Naive thymus-derived CD4-positive, alpha-beta T cell (primary cell): ENCODE measurements at regions not wholly inside any gene's neighbourhood (a gene's known extent, or its start where the extent isn't known, plus 50 kb on each side); places are given as distances from the start of the nearest gene placed in this dataset.
"Not testable (repeated sequence)": the region's sequence is repeated elsewhere in the genome, so short reads cannot be mapped to it uniquely, and the experiment has no call there.

Experiments
- ATAC-seq: fragments of 150-1000 bp; cut with Tn5 transposase; 2 replicates; pipeline ENCODE4 v1.10.0; 2021; ENCODE audit warnings: mild to moderate bottlenecking, moderate library complexity
- CTCF ChIA-PET: fragments of 350-600 bp; sonication (Branson Sonifier 250); formaldehyde crosslinking; loops from one replicate; lab custom pipeline; 2021; ENCODE audit warnings: antibody characterized with exemption; lab: Charles Lee
- POLR2A ChIA-PET: fragments of 350-600 bp; sonication (Branson Sonifier 250); formaldehyde crosslinking; loops from one replicate; lab custom pipeline; 2021; ENCODE audit warnings: antibody characterized with exemption, inconsistent platforms; lab: Charles Lee
- DNase-seq, 9 donors: peaks; one replicate each; pipeline versions ENCODE4 v3.0.0 to v3.0.0-alpha.2; 2020 to 2022; ENCODE audit warnings: mixed read lengths in 1 of 9
- H3K27ac ChIP-seq: one replicate; pipeline ENCODE4 v1.7.0; 2013; ENCODE audit warnings: mild to moderate bottlenecking, low read depth, low read length, moderate library complexity
- H3K27me3 ChIP-seq, 2 donors: one replicate each; pipeline ENCODE4 v1.7.0; 2013; ENCODE audit warnings: low read length in 2 of 2, mild to moderate bottlenecking in 2 of 2, moderate library complexity in 2 of 2; ENCODE audit not compliant: control insufficient read depth in 2 of 2, insufficient read depth in 2 of 2
- H3K36me3 ChIP-seq, 3 experiments: 1 replicate in 2 of 3; 2 replicates in 1 of 3; pipeline ENCODE4 v1.7.0; 2013; ENCODE audit warnings: low read length in 3 of 3, mild to moderate bottlenecking in 3 of 3, moderate library complexity in 1 of 3; ENCODE audit not compliant: insufficient read depth in 3 of 3, control insufficient read depth in 2 of 3
- H3K4me1 ChIP-seq, 2 donors: one replicate each; pipeline ENCODE4 v1.7.0; 2013; ENCODE audit warnings: low read length in 2 of 2, mild to moderate bottlenecking in 2 of 2, moderate library complexity in 1 of 2; ENCODE audit not compliant: control insufficient read depth in 2 of 2, insufficient read depth in 2 of 2
- H3K4me3 ChIP-seq: 2 replicates; pipeline ENCODE4 v1.7.0; 2013; ENCODE audit warnings: mild to moderate bottlenecking, low read length
- H3K9me3 ChIP-seq, 3 experiments: 1 replicate in 2 of 3; 2 replicates in 1 of 3; pipeline ENCODE4 v1.7.0; 2013; ENCODE audit warnings: low read length in 3 of 3; ENCODE audit not compliant: control insufficient read depth in 2 of 3
- H3K27ac Mint-ChIP-seq, 9 donors: one replicate each; pipeline ENCODE4 v1.8.0; 2020 to 2022; ENCODE audit warnings: mixed read lengths in 9 of 9, mild to moderate bottlenecking in 8 of 9, moderate library complexity in 5 of 9, inconsistent platforms in 2 of 9
- H3K27me3 Mint-ChIP-seq, 5 donors: one replicate each; pipeline ENCODE4 v1.8.0; 2021 to 2022; ENCODE audit warnings: mixed read lengths in 5 of 5, mild to moderate bottlenecking in 1 of 5
- H3K36me3 Mint-ChIP-seq, 5 donors: one replicate each; pipeline ENCODE4 v1.8.0; 2020 to 2022; ENCODE audit warnings: mixed read lengths in 5 of 5, mild to moderate bottlenecking in 3 of 5, inconsistent platforms in 1 of 5
- H3K4me1 Mint-ChIP-seq, 7 donors: one replicate each; pipeline ENCODE4 v1.8.0; 2020 to 2022; ENCODE audit warnings: mixed read lengths in 7 of 7, mild to moderate bottlenecking in 3 of 7, inconsistent platforms in 1 of 7
- H3K4me3 Mint-ChIP-seq, 10 donors: one replicate each; pipeline ENCODE4 v1.8.0; 2020 to 2022; ENCODE audit warnings: mild to moderate bottlenecking in 10 of 10, mixed read lengths in 10 of 10, moderate library complexity in 6 of 10, inconsistent platforms in 2 of 10
- H3K9me3 Mint-ChIP-seq, 11 donors: one replicate each; pipeline ENCODE4 v1.8.0; 2020 to 2022; ENCODE audit warnings: mixed read lengths in 11 of 11, mild to moderate bottlenecking in 4 of 11, inconsistent platforms in 1 of 11, moderate library complexity in 1 of 11
- intact Hi-C, 2 donors: fragments of 100-400 bp; cut with micrococcal nuclease; formaldehyde crosslinking; loops; one replicate each; pipeline ENCODE4 v1.15.1; 2023

DNA sequence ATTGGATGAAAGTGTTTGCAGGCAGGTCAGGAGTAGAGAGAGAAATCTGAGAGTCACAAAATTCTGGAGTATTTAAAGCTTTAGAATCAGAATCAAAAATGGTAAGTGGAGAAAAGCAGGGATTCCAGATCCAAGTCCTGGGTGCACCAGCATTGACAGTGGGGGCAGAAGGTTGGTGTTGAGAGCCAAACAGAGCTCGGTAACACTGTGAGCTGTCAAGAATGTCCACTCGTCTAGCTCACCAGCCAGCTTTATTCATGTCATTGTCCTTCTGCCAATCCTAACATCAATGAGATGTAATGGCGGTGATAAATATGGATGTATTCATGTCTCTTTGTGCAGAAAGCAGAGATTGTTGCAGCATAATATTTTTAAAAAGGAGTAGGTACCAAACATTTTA, 128.8 kb downstream of the KLF6 start:
- Histone ChIP-seq H3K9me3 (no peaks in the 10 kb centered on the region), H3K4me1 (peaks cover 0 to 5% of the 10 kb centered on the region in 2 donors), H3K36me3 (no peaks in the 10 kb centered on the region), H3K27me3 (no peaks in the 10 kb centered on the region), H3K27ac (no peak overlapping the region), H3K4me3 (no peak overlapping the region)
- peaks cover 15 to 27% (median 17%) of the 10 kb centered on the region in 5 donors for H3K27me3 Mint-ChIP-seq
- ChIA-PET POLR2A (interaction anchor here (1.2 kb wide), 1 partner anchor 10 kb away, joined by 4 read pairs; no protein-coding TSS in a partner anchor), CTCF (no interaction called here)
- H3K27ac Mint-ChIP-seq = peak overlapping the region in 1 of 9 donors; percentile 65
- H3K9me3 Mint-ChIP-seq = peaks cover 0 to 4% (median 0%) of the 10 kb centered on the region in 11 donors
- intact Hi-C loops = no loop called here
- no peak for ATAC-seq
- DNase-seq = no peak
- peaks cover 19 to 32% (median 22%) of the 10 kb centered on the region in 7 donors for H3K4me1 Mint-ChIP-seq
- no peak overlapping the region for H3K4me3 Mint-ChIP-seq
- peaks cover 0 to 7% (median 0%) of the 10 kb centered on the region in 5 donors for H3K36me3 Mint-ChIP-seq

DNA sequence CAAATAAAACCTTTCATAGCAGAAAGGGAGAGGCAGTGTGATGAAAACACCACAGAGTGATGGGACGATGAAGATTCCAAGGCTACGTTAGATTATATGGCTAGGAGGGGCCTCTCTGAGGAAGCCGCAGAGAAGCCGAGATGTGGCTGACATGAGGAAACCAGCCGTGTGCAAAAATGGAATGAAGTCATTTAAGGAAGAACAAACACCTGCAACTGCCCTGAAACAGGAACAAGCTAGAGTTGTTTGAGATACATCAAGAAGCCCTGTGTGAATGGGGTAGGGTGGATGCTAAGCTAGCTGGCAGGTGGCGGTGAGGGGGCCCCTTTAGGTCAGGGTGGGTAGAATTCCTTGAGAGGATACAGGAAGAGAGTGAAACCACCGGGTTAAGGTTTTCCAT, 129.5 kb downstream of the KLF6 start:
- DNase-seq = peak in 3 of 9 donors; percentile 3 to 30 (median 25)
- Histone ChIP-seq H3K9me3 (no peaks in the 10 kb centered on the region), H3K36me3 (no peaks in the 10 kb centered on the region), H3K4me1 (peaks cover 0 to 5% of the 10 kb centered on the region in 2 donors), H3K27me3 (no peaks in the 10 kb centered on the region), H3K4me3 (no peak overlapping the region), H3K27ac (no peak overlapping the region)
- Mint-ChIP-seq H3K36me3 (peaks cover 0 to 6% (median 0%) of the 10 kb centered on the region in 5 donors), H3K27me3 (peaks cover 15 to 29% (median 17%) of the 10 kb centered on the region in 5 donors), H3K4me3 (peak overlapping the region in 8 of 10 donors; percentile 3 to 42 (median 24)), H3K9me3 (peaks cover 0 to under 1% (median 0%) of the 10 kb centered on the region in 11 donors), H3K4me1 (peaks cover 19 to 32% (median 22%) of the 10 kb centered on the region in 7 donors), H3K27ac (peak overlapping the region in 5 of 9 donors; percentile 10 to 65 (median 20))
- CTCF ChIA-PET = no interaction called here
- POLR2A ChIA-PET = interaction anchor here (1.2 kb wide), 1 partner anchor 11 kb away, joined by 4 read pairs; no protein-coding TSS in a partner anchor
- peak; percentile 73 for ATAC-seq
- intact Hi-C loops = no loop called here

DNA sequence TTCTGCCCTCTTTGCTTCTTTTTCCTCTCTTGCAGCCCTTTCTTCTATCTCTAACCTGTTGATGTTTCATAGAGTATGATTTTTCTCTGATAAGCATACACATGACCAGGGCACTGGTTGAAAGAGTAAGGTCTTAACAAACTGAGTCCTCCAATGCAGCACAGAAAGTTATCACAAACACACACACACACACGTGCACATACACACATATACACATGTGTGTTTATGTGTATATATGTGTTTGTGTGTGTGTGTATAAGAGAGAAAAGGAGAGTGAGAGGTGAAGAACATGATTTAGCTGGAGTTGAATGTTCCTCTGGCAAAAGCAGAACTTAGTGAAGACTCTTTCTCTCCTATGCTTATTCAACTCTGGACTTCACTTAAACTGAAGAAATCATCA, 130.0 kb downstream of the KLF6 start:
- H3K36me3 Mint-ChIP-seq = peaks cover 0 to 3% (median 0%) of the 10 kb centered on the region in 5 donors
- Histone ChIP-seq H3K4me3 (no peak overlapping the region), H3K36me3 (no peaks in the 10 kb centered on the region), H3K27ac (no peak overlapping the region), H3K27me3 (no peaks in the 10 kb centered on the region), H3K4me1 (peaks cover 0 to 5% of the 10 kb centered on the region in 2 donors), H3K9me3 (no peaks in the 10 kb centered on the region)
- peaks cover 15 to 35% (median 17%) of the 10 kb centered on the region in 5 donors for H3K27me3 Mint-ChIP-seq
- peak overlapping the region in 4 of 10 donors; percentile 20 to 42 (median 30) for H3K4me3 Mint-ChIP-seq
- intact Hi-C loops = no loop called here
- POLR2A ChIA-PET = no interaction called here
- CTCF ChIA-PET = no interaction called here
- peaks cover 19 to 30% (median 22%) of the 10 kb centered on the region in 7 donors for H3K4me1 Mint-ChIP-seq
- peak; percentile 29 for ATAC-seq
- no peaks in the 10 kb centered on the region for H3K9me3 Mint-ChIP-seq
- DNase-seq = no peak
- H3K27ac Mint-ChIP-seq = peak overlapping the region in 4 of 9 donors; percentile 10 to 38 (median 18)

DNA sequence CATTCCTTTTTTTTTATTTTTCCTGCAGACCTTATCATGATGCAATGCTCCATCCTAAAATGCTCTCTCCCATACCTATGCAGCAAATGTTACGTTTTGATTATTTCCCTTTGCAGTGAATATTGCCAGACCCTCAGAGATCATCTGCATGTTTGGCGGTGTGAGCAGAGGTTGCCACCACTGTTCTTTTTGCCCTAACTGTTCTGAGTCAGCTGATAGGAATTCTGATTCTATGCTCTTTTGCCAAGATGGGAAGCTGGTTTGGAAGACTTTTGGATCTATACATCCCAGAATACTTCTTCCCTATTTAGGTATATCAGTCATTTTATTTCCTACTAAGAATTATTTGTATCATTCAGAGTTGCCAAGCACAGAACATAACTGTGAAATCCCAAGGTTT, 130.5 kb downstream of the KLF6 start:
- Mint-ChIP-seq H3K36me3 (peaks cover 0 to 3% (median 0%) of the 10 kb centered on the region in 5 donors), H3K4me1 (peaks cover 19 to 28% (median 22%) of the 10 kb centered on the region in 7 donors), H3K4me3 (peak overlapping the region in 1 of 10 donors; percentile 62), H3K27ac (no peak overlapping the region), H3K9me3 (no peaks in the 10 kb centered on the region), H3K27me3 (peaks cover 15 to 38% (median 17%) of the 10 kb centered on the region in 5 donors)
- CTCF ChIA-PET = no interaction called here
- Histone ChIP-seq H3K4me1 (peaks cover 0 to 5% of the 10 kb centered on the region in 2 donors), H3K27ac (no peak overlapping the region), H3K9me3 (no peaks in the 10 kb centered on the region), H3K4me3 (no peak overlapping the region), H3K27me3 (no peaks in the 10 kb centered on the region), H3K36me3 (no peaks in the 10 kb centered on the region)
- ATAC-seq (no peak), DNase-seq (no peak)
- intact Hi-C loops = no loop called here
- POLR2A ChIA-PET = interaction anchor here (0.7 kb wide), 1 partner anchor 475 kb away, joined by 4 read pairs; no protein-coding TSS in a partner anchor

DNA sequence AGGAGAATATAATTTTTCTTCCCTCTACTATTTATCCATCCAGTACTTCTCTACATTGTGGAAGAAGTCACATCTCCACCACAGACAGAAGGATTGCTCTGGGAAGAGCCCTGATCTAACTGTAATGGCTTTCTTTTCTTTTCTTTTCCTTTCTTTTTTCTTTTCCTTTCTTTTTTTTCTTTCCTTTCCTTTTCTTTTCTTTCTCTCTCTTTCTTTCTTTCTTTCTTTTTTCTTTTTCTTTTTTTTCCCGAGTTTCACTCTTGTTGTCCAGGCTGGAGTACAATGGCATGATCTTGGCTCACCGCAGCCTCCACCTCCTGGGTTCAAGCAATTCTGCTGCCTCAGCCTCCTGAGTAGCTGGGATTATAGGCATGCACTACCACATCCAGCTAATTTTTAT, 131.7 kb downstream of the KLF6 start:
- H3K36me3 Mint-ChIP-seq, H3K27me3 ChIP-seq, H3K27ac ChIP-seq, ATAC-seq, POLR2A ChIA-PET, H3K9me3 Mint-ChIP-seq, H3K4me1 ChIP-seq, DNase-seq, intact Hi-C loops, H3K4me3 ChIP-seq, H3K9me3 ChIP-seq, H3K36me3 ChIP-seq, CTCF ChIA-PET: not testable (repeated sequence)
- H3K27ac Mint-ChIP-seq = peak overlapping the region in 2 of 9 donors; percentile 11 to 18
- peaks cover 15 to 43% (median 17%) of the 10 kb centered on the region in 5 donors for H3K27me3 Mint-ChIP-seq
- H3K4me1 Mint-ChIP-seq = peaks cover 19 to 28% (median 22%) of the 10 kb centered on the region in 7 donors
- H3K4me3 Mint-ChIP-seq = peak overlapping the region in 8 of 10 donors; percentile 56 to 83 (median 72)

DNA sequence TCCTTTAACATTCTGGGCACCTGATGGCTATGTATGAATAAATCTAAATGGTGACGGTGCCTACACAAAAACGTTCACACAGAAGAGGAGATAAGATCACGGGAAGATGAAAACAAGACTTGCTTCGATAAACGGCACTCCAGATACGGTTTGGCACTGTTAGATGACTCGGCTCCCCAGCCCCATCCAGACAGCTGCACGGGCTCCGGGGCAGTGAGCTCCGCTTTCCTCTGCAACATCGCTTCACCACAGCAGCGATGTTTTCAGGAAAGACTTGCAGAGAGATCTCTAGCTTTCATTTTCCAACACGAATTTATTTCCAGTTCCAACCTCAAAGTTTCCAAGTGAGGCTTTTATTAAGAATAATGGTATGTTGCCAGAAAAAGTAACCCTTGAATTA, 132.1 kb downstream of the KLF6 start:
- H3K9me3 ChIP-seq = no peaks in the 10 kb centered on the region
- intact Hi-C loops = no loop called here
- Mint-ChIP-seq H3K27ac (peak overlapping the region in 2 of 9 donors; percentile 11 to 18), H3K27me3 (peaks cover 15 to 43% (median 17%) of the 10 kb centered on the region in 5 donors), H3K4me1 (peaks cover 19 to 28% (median 22%) of the 10 kb centered on the region in 7 donors), H3K36me3 (peaks cover 0 to 3% (median 0%) of the 10 kb centered on the region in 5 donors), H3K4me3 (peak overlapping the region in 9 of 10 donors; percentile 56 to 83 (median 72)), H3K9me3 (peaks cover 0 to 3% (median 0%) of the 10 kb centered on the region in 11 donors)
- ChIA-PET POLR2A (no interaction called here), CTCF (no interaction called here)
- no peaks in the 10 kb centered on the region for H3K36me3 ChIP-seq
- H3K4me1 ChIP-seq = peaks cover 0 to 5% of the 10 kb centered on the region in 2 donors
- H3K27me3 ChIP-seq = no peaks in the 10 kb centered on the region
- DNase-seq (peak in 2 of 9 donors; percentile 10 to 11), ATAC-seq (no peak)
- no peak overlapping the region for H3K4me3 ChIP-seq
- no peak overlapping the region for H3K27ac ChIP-seq
